H1 (cell line): ENCODE measurements at regions not wholly inside any gene's neighbourhood (a gene's known extent, or its start where the extent isn't known, plus 50 kb on each side); places are given as distances from the start of the nearest gene placed in this dataset.

ENCODE experiments used
- EZH2 ChIP-seq: fragments of 200-600 bp; sonication (generic); IDR thresholded peaks from 2 replicates; pipeline ENCODE4 v1.7.1; 2012; ENCODE audit warnings: low read depth, mild to moderate bottlenecking, moderate library complexity, low read length, inconsistent platforms; ENCODE audit not compliant: severe bottlenecking

- no peak for TF ChIP-seq EZH2
- TF ChIP-seq, all 59 proteins: peak for 0
Observed at GRCh38 chr3:153331676-153332075, 169.7 kb downstream of the RAP2B start (continued).
